Omental fat pad (tissue), 3 donors: ENCODE measurements at regions not wholly inside any gene's neighbourhood (a gene's known extent, or its start where the extent isn't known, plus 50 kb on each side); places are given as distances from the start of the nearest gene placed in this dataset.

Source experiments
- ATAC-seq: fragments of 150-250 bp; one replicate; pipeline ENCODE4 v1.9.1; 2016; ENCODE audit warnings: mild to moderate bottlenecking, moderate library complexity; ENCODE audit not compliant: low FRiP score
- DNase-seq: peaks from one replicate; pipeline ENCODE4 v3.0.0-alpha.2; 2019; ENCODE audit warnings: low spot score
- TF ChIP-seq, protein P1 (sequence below), 3 donors: fragments of 450-650 bp; IDR thresholded peaks; one replicate each; pipeline ENCODE4 v1.5.1; 2016 to 2017; ENCODE audit warnings: antibody characterized with exemption in 3 of 3, mild to moderate bottlenecking in 3 of 3, moderate library complexity in 2 of 3

DNA sequence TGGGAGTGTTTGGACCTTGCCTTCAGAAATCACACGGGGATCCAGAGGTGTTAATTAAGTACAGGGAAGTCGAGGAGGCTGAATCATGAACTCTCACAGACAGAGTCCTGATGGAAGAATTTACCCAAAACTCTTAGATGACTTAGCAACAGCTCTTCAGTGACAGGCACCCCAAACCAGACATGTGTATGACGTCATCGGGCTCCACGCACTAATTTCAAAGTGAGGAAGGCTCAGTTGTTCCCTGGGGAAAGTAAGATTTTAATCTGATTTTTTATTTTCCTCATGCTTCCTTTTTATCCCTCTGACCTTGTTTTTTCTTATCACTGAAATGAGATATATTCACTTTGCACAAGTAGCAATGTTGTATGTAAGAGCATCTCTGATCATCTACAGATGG, 1363.5 kb downstream of the AACS start:
- ATAC-seq (no peak), DNase-seq (no peak)
- TF ChIP-seq, protein P1, sequence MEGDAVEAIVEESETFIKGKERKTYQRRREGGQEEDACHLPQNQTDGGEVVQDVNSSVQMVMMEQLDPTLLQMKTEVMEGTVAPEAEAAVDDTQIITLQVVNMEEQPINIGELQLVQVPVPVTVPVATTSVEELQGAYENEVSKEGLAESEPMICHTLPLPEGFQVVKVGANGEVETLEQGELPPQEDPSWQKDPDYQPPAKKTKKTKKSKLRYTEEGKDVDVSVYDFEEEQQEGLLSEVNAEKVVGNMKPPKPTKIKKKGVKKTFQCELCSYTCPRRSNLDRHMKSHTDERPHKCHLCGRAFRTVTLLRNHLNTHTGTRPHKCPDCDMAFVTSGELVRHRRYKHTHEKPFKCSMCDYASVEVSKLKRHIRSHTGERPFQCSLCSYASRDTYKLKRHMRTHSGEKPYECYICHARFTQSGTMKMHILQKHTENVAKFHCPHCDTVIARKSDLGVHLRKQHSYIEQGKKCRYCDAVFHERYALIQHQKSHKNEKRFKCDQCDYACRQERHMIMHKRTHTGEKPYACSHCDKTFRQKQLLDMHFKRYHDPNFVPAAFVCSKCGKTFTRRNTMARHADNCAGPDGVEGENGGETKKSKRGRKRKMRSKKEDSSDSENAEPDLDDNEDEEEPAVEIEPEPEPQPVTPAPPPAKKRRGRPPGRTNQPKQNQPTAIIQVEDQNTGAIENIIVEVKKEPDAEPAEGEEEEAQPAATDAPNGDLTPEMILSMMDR (IDR thresholded peaks at IDR 0.05): no peak

DNA sequence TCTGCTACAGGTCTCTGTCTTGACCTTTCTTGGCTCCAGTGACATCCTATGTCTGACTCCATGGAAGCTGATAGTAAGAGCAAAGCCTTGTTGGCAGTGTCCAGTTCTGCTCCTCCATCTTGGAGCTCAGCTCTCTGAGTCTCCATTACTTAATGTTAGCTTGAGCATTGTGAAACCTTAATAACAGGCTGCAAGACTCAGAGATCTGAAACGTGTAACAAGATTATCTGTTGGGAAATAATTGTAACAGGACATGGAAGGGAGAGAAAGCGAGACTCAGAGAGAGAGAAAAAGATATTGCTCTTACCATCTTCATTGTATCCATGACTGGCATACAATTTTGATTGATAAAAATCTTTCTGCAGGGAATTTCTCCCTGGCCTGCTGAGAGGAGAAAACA, 1365.7 kb downstream of the AACS start:
- no peak for ATAC-seq
- TF ChIP-seq, protein P1 (IDR thresholded peaks at IDR 0.05): no peak
- DNase-seq: no peak

DNA sequence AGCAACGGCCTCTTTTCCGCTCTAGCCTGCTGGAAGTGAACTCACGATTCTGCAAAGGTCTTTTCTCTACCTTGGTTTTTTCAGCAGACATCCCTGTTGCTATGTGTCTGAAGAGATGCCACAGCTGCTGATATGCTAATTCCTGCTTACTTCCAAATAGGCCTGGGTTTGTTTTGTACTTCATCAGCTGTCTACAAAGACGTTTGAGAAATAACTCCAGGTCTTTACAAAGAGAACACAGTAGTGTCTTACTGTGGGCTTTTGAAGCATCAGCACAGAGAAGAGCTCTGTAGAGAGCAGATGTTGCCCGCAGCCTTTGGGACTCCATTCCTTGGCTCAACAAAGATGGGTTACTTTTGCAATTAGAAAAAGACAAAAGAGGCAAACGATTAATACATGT, 1366.5 kb downstream of the AACS start:
- TF ChIP-seq, protein P1 (IDR thresholded peaks at IDR 0.05): no peak
- DNase-seq (no peak), ATAC-seq (no peak)

DNA sequence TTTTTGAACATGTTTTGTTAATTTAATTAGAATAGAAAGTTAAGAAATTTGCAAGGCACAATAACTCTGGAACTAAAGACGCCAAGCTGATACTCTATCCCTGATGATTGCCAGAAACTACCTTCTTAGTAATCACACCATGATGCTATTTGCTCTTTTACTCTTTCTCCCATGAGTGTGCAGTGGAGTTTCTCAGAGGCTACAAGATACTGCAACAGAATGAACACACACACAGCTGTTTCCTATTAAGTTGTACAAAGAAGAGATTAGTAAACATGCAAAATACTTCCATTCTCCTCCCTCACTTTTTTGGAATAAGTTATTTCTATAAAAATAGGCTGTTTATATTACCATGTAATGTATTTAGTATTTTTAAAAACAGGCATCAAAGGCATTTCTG, 1367.5 kb downstream of the AACS start:
- ATAC-seq: no peak
- TF ChIP-seq, protein P1 (IDR thresholded peaks at IDR 0.05): no peak
- no peak for DNase-seq

DNA sequence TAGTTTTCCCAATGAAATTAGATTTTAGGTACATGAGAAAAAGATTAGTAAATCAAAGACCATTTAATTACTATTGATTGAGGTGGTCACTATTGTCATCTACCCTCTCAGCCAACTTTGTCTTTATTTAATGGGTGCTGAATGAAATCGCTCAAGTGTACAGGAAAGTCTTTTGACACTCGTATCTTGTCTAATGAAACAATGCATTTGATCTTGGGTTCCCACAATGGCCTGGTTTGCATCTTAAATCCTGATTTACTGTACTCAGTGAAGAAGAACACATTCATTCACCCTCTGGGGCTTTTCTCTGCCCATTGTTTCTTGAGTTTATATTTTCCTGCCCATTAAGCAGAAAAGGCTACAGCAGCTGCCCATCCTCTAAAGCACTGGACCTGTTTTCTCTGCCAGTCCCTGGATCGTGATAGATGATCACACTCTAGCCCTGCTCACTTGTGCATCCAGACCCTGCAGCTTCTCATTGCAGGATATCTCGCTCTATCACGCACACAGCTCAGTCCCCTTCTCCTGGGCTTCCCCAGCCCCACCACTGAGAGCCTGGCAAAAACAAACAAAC, 1369.3 kb downstream of the AACS start:
- no peak for ATAC-seq
- TF ChIP-seq, protein P1 (IDR thresholded peaks at IDR 0.05): no peak
- DNase-seq: no peak

DNA sequence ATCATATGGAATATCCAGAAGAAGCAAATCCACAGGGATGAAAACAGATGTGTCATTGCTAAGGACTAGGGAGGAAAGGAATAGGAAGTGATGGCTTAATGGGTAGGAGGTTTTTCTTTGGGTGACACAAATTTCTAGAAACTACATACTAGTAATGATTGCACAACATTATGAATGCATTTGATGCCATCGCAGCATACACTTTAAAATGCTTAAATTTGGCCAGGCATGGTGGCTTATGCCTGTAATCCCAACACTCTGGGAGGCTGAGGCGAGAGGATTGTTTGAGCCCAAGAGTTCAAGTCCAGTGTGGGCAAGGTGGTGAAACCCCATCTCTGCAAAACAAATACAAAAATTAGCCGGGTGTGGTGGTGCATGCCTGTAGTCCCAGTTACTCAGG, 1370.8 kb downstream of the AACS start:
- ATAC-seq (no peak), DNase-seq (no peak)
- TF ChIP-seq, protein P1 (IDR thresholded peaks at IDR 0.05): no peak

DNA sequence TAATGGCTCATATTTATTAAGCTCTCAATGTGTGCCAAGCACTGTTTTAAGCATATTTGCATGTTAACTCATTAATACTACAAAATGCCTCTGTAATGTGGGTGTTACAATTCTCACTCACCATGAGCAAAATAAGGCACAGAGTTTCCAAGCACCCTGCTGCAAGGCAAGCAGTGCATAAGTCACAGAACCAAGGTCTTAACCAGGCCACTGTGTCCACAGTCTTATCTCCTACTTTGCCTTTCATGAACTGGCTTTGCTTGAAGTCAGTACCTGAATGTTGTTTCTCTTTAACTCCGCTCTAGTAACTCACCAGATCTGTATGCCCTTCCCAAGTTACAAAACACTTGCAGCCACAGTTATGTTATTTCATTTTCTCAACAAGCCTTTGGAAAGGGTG, 1372.7 kb downstream of the AACS start:
- TF ChIP-seq, protein P1 (IDR thresholded peaks at IDR 0.05): no peak
- DNase-seq (no peak), ATAC-seq (no peak)
